Body of pancreas (tissue), 4 donors: ENCODE measurements at regions not wholly inside any gene's neighbourhood (a gene's known extent, or its start where the extent isn't known, plus 50 kb on each side); places are given as distances from the start of the nearest gene placed in this dataset.

Experiments
- ATAC-seq: fragments of 150-250 bp; one replicate; pipeline ENCODE4 v1.9.1; 2016
- DNase-seq, 4 donors: peaks; one replicate each; pipeline ENCODE4 v3.0.0-alpha.2; 2019
- H3K27ac ChIP-seq, 4 donors: fragments of 200-600 bp; sonication (generic); 1 replicate in 3 of 4; 2 replicates in 1 of 4; pipeline versions ENCODE4 v1.5.1 to v1.6.1; 2016 to 2019; ENCODE audit warnings: mild to moderate bottlenecking in 1 of 4, mixed read lengths in 1 of 4, moderate library complexity in 1 of 4
- H3K27me3 ChIP-seq, 2 donors: fragments of 200-600 bp; sonication (generic); one replicate each; pipeline ENCODE4 v1.6.0; 2016; ENCODE audit warnings: mild to moderate bottlenecking in 1 of 2
- H3K36me3 ChIP-seq, 2 donors: fragments of 200-600 bp; sonication (generic); replicated peaks in 1 of 2; 2 replicates each; pipeline ENCODE4 v1.5.1; 2016; ENCODE audit warnings: low read depth in 2 of 2; ENCODE audit not compliant: insufficient read depth in 1 of 2
- H3K4me1 ChIP-seq: fragments of 200-600 bp; sonication (generic); one replicate; pipeline ENCODE4 v1.6.0; 2016
- H3K4me3 ChIP-seq, 2 donors: fragments of 200-600 bp; sonication (generic); 1 replicate in 1 of 2; 2 replicates in 1 of 2; pipeline ENCODE4 v1.5.1; 2016 to 2019
- H3K9me3 ChIP-seq, 3 donors: fragments of 200-600 bp; sonication (generic); 1 replicate in 2 of 3; 2 replicates in 1 of 3; pipeline ENCODE4 v1.5.1; 2016
- CTCF ChIP-seq, 7 experiments: fragments of 450-650 bp in 4 of 7; fragments of 200-600 bp in 3 of 7; sonication (generic) in 3 of 7; IDR thresholded peaks; one replicate each; pipeline ENCODE4 v1.5.1; 2016 to 2019; ENCODE audit warnings: antibody characterized with exemption in 7 of 7
- POLR2A ChIP-seq, 3 donors: fragments of 450-650 bp; IDR thresholded peaks; one replicate each; pipeline ENCODE4 v1.6.1; 2016; ENCODE audit warnings: antibody characterized with exemption in 3 of 3, mild to moderate bottlenecking in 2 of 3
- WGBS, 2 donors: methylation state at CpG; one replicate each; pipeline ENCODE4 v1.1.5; 2017; 5-methylcytosine and 5-hydroxymethylcytosine counted together
- intact Hi-C: fragments of 100-400 bp; cut with DNase I; formaldehyde crosslinking; loops from one replicate; pipeline ENCODE4 v1.15.1; 2023

- WGBS, 2 donors = 23 to 24% methylated on average over 6 of the region's 6 CpGs
- TF ChIP-seq POLR2A (IDR thresholded peaks at IDR 0.05) (no peak), CTCF (IDR thresholded peaks at IDR 0.05) (no peak)
- ATAC-seq (peak; percentile 69), DNase-seq (peak in 1 of 4 donors; percentile 13)
- no peak overlapping the region for H3K4me3 ChIP-seq
- peaks cover 0 to 4% of the 10 kb centered on the region in 2 donors for H3K27me3 ChIP-seq
- no peaks in the 10 kb centered on the region for H3K4me1 ChIP-seq
- H3K9me3 ChIP-seq = no peaks in the 10 kb centered on the region
- H3K27ac ChIP-seq = peak overlapping the region in 1 of 4 donors; percentile 25
- no peaks in the 10 kb centered on the region for H3K36me3 ChIP-seq
- intact Hi-C loops = no loop called here
These were observed 145.5 kb upstream of the CELF2 start for GRCh38 chr10:10872035-10872673.

- Histone ChIP-seq H3K4me3 (no peak overlapping the region), H3K4me1 (no peaks in the 10 kb centered on the region), H3K27ac (peak overlapping the region in 1 of 4 donors; percentile 25), H3K27me3 (peaks cover 0 to 4% of the 10 kb centered on the region in 2 donors), H3K9me3 (no peaks in the 10 kb centered on the region), H3K36me3 (no peaks in the 10 kb centered on the region)
- intact Hi-C loops = no loop called here
- WGBS, 2 donors = 20 to 41% methylated on average over 2 of the region's 2 CpGs
- TF ChIP-seq POLR2A (IDR thresholded peaks at IDR 0.05) = no peak
- TF ChIP-seq CTCF (IDR thresholded peaks at IDR 0.05) = no peak
- no peak for ATAC-seq
- no peak for DNase-seq
These were observed 144.9 kb upstream of the CELF2 start for GRCh38 chr10:10872764-10873163.

GRCh38 chr10:10873289-10873688 lies 144.4 kb upstream of the CELF2 start:
- ATAC-seq (no peak), DNase-seq (no peak)
- Histone ChIP-seq H3K27me3 (peaks cover 0 to 4% of the 10 kb centered on the region in 2 donors), H3K4me1 (no peaks in the 10 kb centered on the region), H3K4me3 (no peak overlapping the region), H3K36me3 (no peaks in the 10 kb centered on the region), H3K27ac (no peak overlapping the region), H3K9me3 (no peaks in the 10 kb centered on the region)
- WGBS, 2 donors = 14 to 25% methylated on average over 4 of the region's 4 CpGs
- intact Hi-C loops = no loop called here
- TF ChIP-seq POLR2A (IDR thresholded peaks at IDR 0.05) (no peak), CTCF (IDR thresholded peaks at IDR 0.05) (no peak)

- Histone ChIP-seq H3K36me3 (no peaks in the 10 kb centered on the region), H3K9me3 (no peaks in the 10 kb centered on the region), H3K27ac (no peak overlapping the region), H3K4me1 (no peaks in the 10 kb centered on the region), H3K4me3 (no peak overlapping the region), H3K27me3 (peaks cover 0 to 4% of the 10 kb centered on the region in 2 donors)
- TF ChIP-seq POLR2A (IDR thresholded peaks at IDR 0.05) (no peak), CTCF (IDR thresholded peaks at IDR 0.05) (no peak)
- 68 to 77% methylated on average over 3 of the region's 3 CpGs for WGBS, 2 donors
- ATAC-seq = no peak
- DNase-seq = no peak
- intact Hi-C loops = no loop called here
These were observed 143.8 kb upstream of the CELF2 start for GRCh38 chr10:10873915-10874314.

- 43 to 50% methylated on average over 6 of the region's 6 CpGs for WGBS, 2 donors
- H3K27ac ChIP-seq = no peak overlapping the region
- no peaks in the 10 kb centered on the region for H3K9me3 ChIP-seq
- H3K4me3 ChIP-seq = no peak overlapping the region
- no peak for TF ChIP-seq CTCF (IDR thresholded peaks at IDR 0.05)
- no peak for TF ChIP-seq POLR2A (IDR thresholded peaks at IDR 0.05)
- no peak for ATAC-seq
- H3K36me3 ChIP-seq = no peaks in the 10 kb centered on the region
- intact Hi-C loops = no loop called here
- DNase-seq = no peak
- H3K4me1 ChIP-seq = no peaks in the 10 kb centered on the region
- H3K27me3 ChIP-seq = peaks cover 0 to under 1% of the 10 kb centered on the region in 2 donors
These were observed 138.7 kb upstream of the CELF2 start for GRCh38 chr10:10878963-10879362.
